OCI-LY7 (cell line): ENCODE measurements at regions not wholly inside any gene's neighbourhood (a gene's known extent, or its start where the extent isn't known, plus 50 kb on each side); places are given as distances from the start of the nearest gene placed in this dataset.

Source experiments
- BruUV-seq: library from RNA; stranded (reverse); fragments of 400-500 nt; replicated peaks from 2 replicates; lab custom pipeline; 2021; lab: Mats Ljungman, UMichigan
- CTCF ChIA-PET: fragments of 300-600 bp; sonication (Branson Sonifier 250); formaldehyde crosslinking; loops from one replicate; lab custom pipeline; 2022; ENCODE audit warnings: antibody characterized with exemption; ENCODE audit not compliant: unreplicated experiment; lab: Charles Lee
- POLR2A ChIA-PET: fragments of 300-600 bp; sonication (Branson Sonifier 250); formaldehyde crosslinking; loops from one replicate; lab custom pipeline; 2022; ENCODE audit warnings: antibody characterized with exemption; lab: Charles Lee
- DNase-seq: peaks from one replicate; pipeline ENCODE4 v3.0.0-alpha.2; 2015; ENCODE audit warnings: low spot score
- H2AFZ ChIP-seq: fragments of 200-600 bp; sonication (generic), shearing (Covaris generic); 2 replicates; pipeline ENCODE4 v1.6.1; 2014; ENCODE audit warnings: mild to moderate bottlenecking, antibody characterized with exemption, low read length, moderate library complexity
- H3K27ac ChIP-seq: fragments of 200-600 bp; sonication (generic); 2 replicates; pipeline ENCODE4 v1.5.1; 2014; ENCODE audit warnings: mixed run types, low read depth, mild to moderate bottlenecking, moderate library complexity, low read length, inconsistent platforms; ENCODE audit not compliant: poor library complexity, severe bottlenecking
- H3K36me3 ChIP-seq: fragments of 200-600 bp; sonication (generic); 2 replicates; pipeline ENCODE4 v1.6.1; 2014; ENCODE audit warnings: mild to moderate bottlenecking, antibody characterized with exemption, low read length, moderate library complexity, mixed read lengths; ENCODE audit not compliant: insufficient read depth
- H3K4me1 ChIP-seq: fragments of 200-600 bp; sonication (generic); 2 replicates; pipeline ENCODE4 v1.5.1; 2014; ENCODE audit warnings: mild to moderate bottlenecking, low read length; ENCODE audit not compliant: insufficient read depth, poor library complexity, severe bottlenecking
- H3K4me2 ChIP-seq: fragments of 200-600 bp; sonication (generic); 2 replicates; pipeline ENCODE4 v1.6.1; 2014; ENCODE audit warnings: mild to moderate bottlenecking, low read length
- H3K4me3 ChIP-seq: fragments of 200-600 bp; sonication (generic); 2 replicates; pipeline ENCODE4 v1.5.1; 2014; ENCODE audit warnings: mild to moderate bottlenecking, low read depth, low read length; ENCODE audit not compliant: poor library complexity, severe bottlenecking
- H3K79me2 ChIP-seq: fragments of 200-600 bp; sonication (generic); 2 replicates; pipeline ENCODE4 v1.6.1; 2016; ENCODE audit warnings: low read depth, mild to moderate bottlenecking, low read length, moderate library complexity, mixed read lengths; ENCODE audit not compliant: insufficient read depth
- H3K9me2 ChIP-seq: fragments of 200-600 bp; sonication (generic); 2 replicates; pipeline ENCODE4 v1.6.1; 2016; ENCODE audit warnings: mild to moderate bottlenecking, low read length, mixed read lengths; ENCODE audit not compliant: insufficient read depth
- H3K9me3 ChIP-seq: fragments of 200-600 bp; sonication (generic); 2 replicates; pipeline ENCODE4 v1.6.1; 2014; ENCODE audit warnings: mild to moderate bottlenecking, mixed run types, low read length, mixed read lengths
- H4K20me1 ChIP-seq: fragments of 200-600 bp; sonication (generic); 2 replicates; pipeline ENCODE4 v1.6.1; 2014; ENCODE audit warnings: mild to moderate bottlenecking, antibody characterized with exemption, low read length, moderate library complexity, mixed read lengths; ENCODE audit not compliant: insufficient read depth
- CTCF ChIP-seq: fragments of 200-600 bp; sonication (generic); conservative IDR thresholded peaks from 2 replicates; pipeline ENCODE4 v1.5.1; 2014; ENCODE audit warnings: mild to moderate bottlenecking, antibody characterized with exemption, low read length, moderate library complexity, mixed read lengths
- EZH2phosphoT487 ChIP-seq: fragments of 200-600 bp; sonication (generic); IDR thresholded peaks from 2 replicates; pipeline ENCODE4 v1.6.1; 2018; ENCODE audit warnings: low read depth, borderline replicate concordance, mild to moderate bottlenecking, mixed run types, antibody characterized with exemption, low read length, moderate library complexity, mixed read lengths
- intact Hi-C: fragments of 100-400 bp; cut with micrococcal nuclease; formaldehyde crosslinking; loops from one replicate; pipeline ENCODE4 v1.10.0; 2022; ENCODE audit not compliant: unreplicated experiment

GRCh38 chr5:111010783-111011182, 60.7 kb upstream of the TSLP start:
- H3K4me2 ChIP-seq = no peak overlapping the region
- no peaks in the 10 kb centered on the region for H4K20me1 ChIP-seq
- no peaks in the 10 kb centered on the region for H3K9me2 ChIP-seq
- H3K4me3 ChIP-seq = no peak overlapping the region
- no peak for DNase-seq
- H3K27ac ChIP-seq = no peak overlapping the region
- TF ChIP-seq EZH2phosphoT487 (no peak), CTCF (no peak)
- no TSS peak for BruUV-seq
- POLR2A ChIA-PET = interaction anchor here (0.7 kb wide), 1 partner anchor 17 kb away, joined by 3 read pairs; no protein-coding TSS in a partner anchor
- CTCF ChIA-PET = no interaction called here
- no peaks in the 10 kb centered on the region for H3K9me3 ChIP-seq
- intact Hi-C loops = no loop called here
- no peaks in the 10 kb centered on the region for H3K79me2 ChIP-seq
- H3K36me3 ChIP-seq = no peaks in the 10 kb centered on the region
- no peaks in the 10 kb centered on the region for H3K4me1 ChIP-seq
- H2AFZ ChIP-seq = no peak overlapping the region

- POLR2A ChIA-PET = no interaction called here
- Histone ChIP-seq H2AFZ (no peak overlapping the region), H3K4me2 (no peak overlapping the region), H4K20me1 (no peaks in the 10 kb centered on the region), H3K79me2 (no peaks in the 10 kb centered on the region), H3K9me2 (no peaks in the 10 kb centered on the region), H3K4me3 (no peak overlapping the region), H3K27ac (no peak overlapping the region), H3K4me1 (no peaks in the 10 kb centered on the region), H3K36me3 (no peaks in the 10 kb centered on the region), H3K9me3 (no peaks in the 10 kb centered on the region)
- intact Hi-C loops = no loop called here
- no TSS peak for BruUV-seq
- DNase-seq = no peak
- CTCF ChIA-PET = no interaction called here
- no peak for TF ChIP-seq CTCF
- TF ChIP-seq EZH2phosphoT487 = no peak
These were observed 58.5 kb upstream of the TSLP start for GRCh38 chr5:111013011-111013410.

GRCh38 chr5:111016801-111017200, 54.7 kb upstream of the TSLP start:
- H3K79me2 ChIP-seq = no peaks in the 10 kb centered on the region
- H3K9me3 ChIP-seq = no peaks in the 10 kb centered on the region
- intact Hi-C loops = no loop called here
- BruUV-seq = no TSS peak
- POLR2A ChIA-PET = interaction anchor here (0.9 kb wide), 1 partner anchor 15 kb away, joined by 4 read pairs; no protein-coding TSS in a partner anchor
- DNase-seq = no peak
- CTCF ChIA-PET = no interaction called here
- no peaks in the 10 kb centered on the region for H3K9me2 ChIP-seq
- TF ChIP-seq CTCF (no peak), EZH2phosphoT487 (no peak)
- H4K20me1 ChIP-seq = no peaks in the 10 kb centered on the region
- H3K36me3 ChIP-seq = no peaks in the 10 kb centered on the region
- no peaks in the 10 kb centered on the region for H3K4me1 ChIP-seq
- H2AFZ ChIP-seq = no peak overlapping the region
- no peak overlapping the region for H3K4me2 ChIP-seq
- no peak overlapping the region for H3K4me3 ChIP-seq
- H3K27ac ChIP-seq = no peak overlapping the region
